IPS-18a (cell line): ENCODE measurements at regions not wholly inside any gene's neighbourhood (a gene's known extent, or its start where the extent isn't known, plus 50 kb on each side); places are given as distances from the start of the nearest gene placed in this dataset.

Experiments
- H3K27ac ChIP-seq: one replicate; pipeline ENCODE4 v1.5.1; 2013; ENCODE audit warnings: low read length
- H3K27me3 ChIP-seq: one replicate; pipeline ENCODE4 v1.6.1; 2013; ENCODE audit warnings: mild to moderate bottlenecking, low read length; ENCODE audit not compliant: control insufficient read depth, insufficient read depth
- H3K36me3 ChIP-seq: one replicate; pipeline ENCODE4 v1.6.1; 2013; ENCODE audit warnings: low read depth, low read length; ENCODE audit not compliant: control insufficient read depth
- H3K4me1 ChIP-seq: one replicate; pipeline ENCODE4 v1.6.1; 2013; ENCODE audit warnings: low read depth, low read length; ENCODE audit not compliant: control insufficient read depth
- H3K4me3 ChIP-seq: one replicate; pipeline ENCODE4 v1.5.1; 2013; ENCODE audit warnings: low read length
- H3K9ac ChIP-seq: one replicate; pipeline ENCODE4 v1.6.1; 2013; ENCODE audit warnings: mild to moderate bottlenecking, low read length, moderate library complexity
- H3K9me3 ChIP-seq: one replicate; pipeline ENCODE4 v1.6.1; 2013; ENCODE audit warnings: low read depth, low read length; ENCODE audit not compliant: control insufficient read depth

DNA sequence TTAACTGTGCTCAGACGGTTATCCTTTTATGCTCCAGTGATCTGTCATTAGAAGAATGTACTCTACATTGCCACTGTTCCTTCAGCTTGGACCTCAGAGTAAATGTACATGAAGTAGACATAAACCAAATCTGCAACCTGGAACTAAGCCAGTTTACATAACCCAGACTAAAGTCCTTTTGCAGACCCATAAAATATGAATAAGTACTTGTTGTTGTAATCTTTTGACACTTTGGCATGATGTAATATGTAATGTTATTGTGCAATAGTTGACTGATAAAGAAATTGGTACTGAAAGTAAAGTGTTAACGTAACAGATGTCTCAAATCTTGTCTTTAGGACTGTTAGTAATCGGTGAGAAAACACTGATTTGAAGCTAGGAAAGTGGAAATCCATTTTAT, 115.8 kb upstream of the SORCS1 start:
- Histone ChIP-seq H3K27ac (no peak overlapping the region), H3K4me1 (peaks cover 3% of the 10 kb centered on the region), H3K4me3 (no peak overlapping the region), H3K9ac (no peak overlapping the region), H3K9me3 (no peaks in the 10 kb centered on the region), H3K27me3 (no peaks in the 10 kb centered on the region), H3K36me3 (no peaks in the 10 kb centered on the region)

DNA sequence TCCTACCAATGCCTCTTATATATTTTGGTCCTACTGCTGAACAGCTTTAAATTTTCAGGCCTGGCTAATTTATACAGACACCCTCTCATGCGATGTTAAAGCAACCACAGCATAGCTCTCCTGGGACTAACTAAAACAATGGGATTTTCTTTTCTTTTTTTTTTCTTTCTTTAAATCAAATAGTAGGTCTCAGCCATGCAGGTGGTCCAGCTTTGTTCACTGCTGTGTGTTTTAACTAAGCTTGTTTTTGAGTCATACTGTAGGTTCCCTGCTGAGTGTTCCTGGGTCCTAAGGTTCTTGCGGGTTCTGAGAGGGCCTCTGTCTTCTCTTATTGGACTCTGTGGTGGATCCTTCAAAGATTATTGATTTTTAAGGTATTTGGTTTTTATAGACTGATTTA, 113.1 kb upstream of the SORCS1 start:
- Histone ChIP-seq H3K4me1 (peaks cover 3% of the 10 kb centered on the region), H3K36me3 (no peaks in the 10 kb centered on the region), H3K9me3 (no peaks in the 10 kb centered on the region), H3K9ac (no peak overlapping the region), H3K27me3 (no peaks in the 10 kb centered on the region), H3K27ac (no peak overlapping the region), H3K4me3 (no peak overlapping the region)

DNA sequence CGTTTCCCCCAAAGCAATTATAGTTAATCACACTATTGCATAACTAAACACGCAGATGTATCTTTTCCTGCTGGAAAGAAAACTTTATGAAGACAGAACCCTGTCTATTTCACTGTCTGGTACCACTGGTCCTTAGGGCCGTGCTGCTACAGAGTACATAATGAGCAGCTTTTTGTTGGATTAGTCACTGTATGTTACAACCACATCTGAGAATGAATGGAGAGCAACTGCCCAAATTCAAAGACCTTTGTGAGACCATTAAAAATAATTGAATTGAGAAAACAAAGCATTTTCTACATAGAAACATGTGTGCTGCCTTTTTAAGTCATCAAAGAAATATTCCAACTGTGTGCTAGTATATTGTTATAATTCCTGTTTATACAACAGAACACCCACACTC, 111.3 kb upstream of the SORCS1 start:
- no peak overlapping the region for H3K4me3 ChIP-seq
- H3K9me3 ChIP-seq, result no peaks in the 10 kb centered on the region
- peaks cover 3% of the 10 kb centered on the region for H3K4me1 ChIP-seq
- H3K27ac ChIP-seq, result no peak overlapping the region
- no peaks in the 10 kb centered on the region for H3K27me3 ChIP-seq
- H3K36me3 ChIP-seq, result no peaks in the 10 kb centered on the region
- no peak overlapping the region for H3K9ac ChIP-seq

GRCh38 chr10:107269626-107270025, 105.1 kb upstream of the SORCS1 start:
- H3K9me3 ChIP-seq, result no peaks in the 10 kb centered on the region
- H3K4me1 ChIP-seq, result no peaks in the 10 kb centered on the region
- H3K9ac ChIP-seq, result no peak overlapping the region
- no peak overlapping the region for H3K27ac ChIP-seq
- no peaks in the 10 kb centered on the region for H3K36me3 ChIP-seq
- H3K4me3 ChIP-seq, result no peak overlapping the region
- H3K27me3 ChIP-seq, result no peaks in the 10 kb centered on the region

GRCh38 chr10:107264742-107265141, 100.2 kb upstream of the SORCS1 start:
- Histone ChIP-seq H3K27ac (no peak overlapping the region), H3K4me1 (no peaks in the 10 kb centered on the region), H3K9ac (no peak overlapping the region), H3K4me3 (no peak overlapping the region), H3K9me3 (no peaks in the 10 kb centered on the region), H3K27me3 (no peaks in the 10 kb centered on the region), H3K36me3 (no peaks in the 10 kb centered on the region)

DNA sequence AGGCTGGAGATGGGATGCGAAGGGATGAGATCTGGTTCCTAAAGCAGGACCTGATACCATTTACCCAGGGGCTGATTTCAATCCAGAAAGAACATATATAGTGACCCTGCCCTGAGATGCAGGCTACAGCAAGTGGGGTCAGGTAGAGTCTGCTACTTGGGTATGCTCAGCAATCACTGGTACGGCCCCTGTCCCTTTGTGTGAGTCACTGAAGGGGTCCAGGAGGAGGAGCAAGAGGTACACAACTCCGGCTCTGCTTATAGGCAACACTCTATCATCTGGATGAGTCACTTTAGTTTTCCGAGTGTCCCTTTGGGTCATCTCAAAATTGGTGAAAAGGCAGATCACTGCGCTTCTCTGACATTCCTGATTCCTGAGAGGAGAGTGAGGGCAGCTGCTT, 79.6 kb upstream of the SORCS1 start:
- H3K27me3 ChIP-seq, result no peaks in the 10 kb centered on the region
- H3K4me3 ChIP-seq, result no peak overlapping the region
- no peaks in the 10 kb centered on the region for H3K36me3 ChIP-seq
- H3K27ac ChIP-seq, result no peak overlapping the region
- H3K9me3 ChIP-seq, result no peaks in the 10 kb centered on the region
- no peak overlapping the region for H3K9ac ChIP-seq
- H3K4me1 ChIP-seq, result no peaks in the 10 kb centered on the region

DNA sequence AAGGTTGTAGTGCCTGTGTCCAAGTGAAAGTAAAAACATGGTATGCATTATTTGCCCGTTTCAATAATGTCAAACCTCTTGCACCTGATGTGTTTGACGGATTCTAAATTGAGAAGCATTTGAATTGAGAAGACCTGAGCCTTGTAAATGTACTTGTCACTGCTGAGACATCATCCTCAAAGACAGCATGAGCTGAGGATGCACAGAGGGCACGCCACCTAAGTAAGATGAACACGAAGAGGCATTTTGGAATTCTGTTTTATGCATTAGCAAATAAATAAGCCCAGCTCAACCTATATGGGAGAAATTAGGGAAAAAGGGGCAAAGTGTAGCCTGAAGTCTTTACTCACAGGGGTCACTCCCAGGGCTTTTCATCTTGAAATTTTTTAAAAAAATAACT, 73.8 kb upstream of the SORCS1 start:
- H3K9ac ChIP-seq, result no peak overlapping the region
- H3K27me3 ChIP-seq, result no peaks in the 10 kb centered on the region
- H3K4me3 ChIP-seq, result no peak overlapping the region
- no peaks in the 10 kb centered on the region for H3K4me1 ChIP-seq
- no peaks in the 10 kb centered on the region for H3K9me3 ChIP-seq
- no peak overlapping the region for H3K27ac ChIP-seq
- no peaks in the 10 kb centered on the region for H3K36me3 ChIP-seq

DNA sequence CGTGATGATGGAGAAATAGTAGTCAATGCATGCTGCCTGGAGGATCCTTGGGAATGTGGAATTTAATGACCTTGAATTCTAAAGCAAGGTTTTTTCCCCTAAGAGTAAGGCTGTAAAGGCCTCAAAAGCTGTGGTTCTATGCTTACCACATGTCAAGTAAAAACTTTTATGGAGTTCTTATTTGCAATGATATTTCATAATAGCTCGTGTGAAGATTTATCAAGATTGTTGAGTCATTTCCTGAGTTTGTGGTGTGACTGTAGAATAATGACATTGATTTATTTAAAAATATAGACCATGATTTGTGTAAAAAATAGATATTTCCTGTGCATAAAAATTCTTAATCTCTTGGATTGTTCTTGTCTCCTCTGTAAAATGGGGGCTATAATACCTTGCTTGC, 67.5 kb upstream of the SORCS1 start:
- H3K4me3 ChIP-seq, result no peak overlapping the region
- no peaks in the 10 kb centered on the region for H3K36me3 ChIP-seq
- no peaks in the 10 kb centered on the region for H3K4me1 ChIP-seq
- no peak overlapping the region for H3K27ac ChIP-seq
- H3K27me3 ChIP-seq, result no peaks in the 10 kb centered on the region
- no peaks in the 10 kb centered on the region for H3K9me3 ChIP-seq
- H3K9ac ChIP-seq, result no peak overlapping the region

GRCh38 chr10:107230887-107231286, 66.4 kb upstream of the SORCS1 start:
- Histone ChIP-seq H3K9ac (no peak overlapping the region), H3K4me3 (no peak overlapping the region), H3K36me3 (no peaks in the 10 kb centered on the region), H3K9me3 (no peaks in the 10 kb centered on the region), H3K27me3 (no peaks in the 10 kb centered on the region), H3K27ac (no peak overlapping the region), H3K4me1 (no peaks in the 10 kb centered on the region)

DNA sequence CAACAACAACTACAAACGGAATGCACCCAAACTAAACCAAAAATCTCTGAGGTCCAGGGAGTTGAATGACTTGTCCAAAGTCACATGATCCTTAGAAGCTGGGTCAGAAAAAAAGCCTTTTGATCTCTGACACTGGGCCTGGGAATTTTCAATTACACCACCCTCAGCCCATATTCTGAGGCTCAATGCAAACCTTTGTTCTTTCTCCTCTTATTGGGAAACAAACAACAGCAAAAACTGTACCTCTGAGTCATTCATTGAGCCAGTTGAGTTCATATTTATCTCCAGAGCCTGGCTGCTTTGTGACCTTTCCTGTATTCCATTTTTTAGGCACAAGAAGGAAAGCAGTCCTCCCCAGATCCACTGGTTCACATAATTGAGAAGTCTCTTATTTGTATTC, 51.2 kb upstream of the SORCS1 start:
- Histone ChIP-seq H3K27me3 (no peaks in the 10 kb centered on the region), H3K9ac (no peak overlapping the region), H3K9me3 (no peaks in the 10 kb centered on the region), H3K27ac (no peak overlapping the region), H3K4me1 (no peaks in the 10 kb centered on the region), H3K4me3 (no peak overlapping the region), H3K36me3 (no peaks in the 10 kb centered on the region)
